HEK293T (cell line): ENCODE measurements at regions not wholly inside any gene's neighbourhood (a gene's known extent, or its start where the extent isn't known, plus 50 kb on each side); places are given as distances from the start of the nearest gene placed in this dataset.

Experiments used
- PKNOX1 ChIP-seq: fragments of 450-650 bp; IDR thresholded peaks from 2 replicates; pipeline ENCODE4 v1.6.1; 2016
- TARDBP ChIP-seq: fragments of 450-650 bp; IDR thresholded peaks from 2 replicates; pipeline ENCODE4 v1.6.1; 2016

GRCh38 chr9:86763791-86764190, 183.5 kb downstream of the GAS1 start:
- TF ChIP-seq PKNOX1, result no peak
- no peak for TF ChIP-seq TARDBP
